ENCODE measurements at regions not wholly inside any gene's neighbourhood (a gene's known extent, or its start where the extent isn't known, plus 50 kb on each side); places are given as distances from the start of the nearest gene placed in this dataset.
A peak's percentile ranks its signal among the peaks of the same experiment; 100 is the strongest.

DNA sequence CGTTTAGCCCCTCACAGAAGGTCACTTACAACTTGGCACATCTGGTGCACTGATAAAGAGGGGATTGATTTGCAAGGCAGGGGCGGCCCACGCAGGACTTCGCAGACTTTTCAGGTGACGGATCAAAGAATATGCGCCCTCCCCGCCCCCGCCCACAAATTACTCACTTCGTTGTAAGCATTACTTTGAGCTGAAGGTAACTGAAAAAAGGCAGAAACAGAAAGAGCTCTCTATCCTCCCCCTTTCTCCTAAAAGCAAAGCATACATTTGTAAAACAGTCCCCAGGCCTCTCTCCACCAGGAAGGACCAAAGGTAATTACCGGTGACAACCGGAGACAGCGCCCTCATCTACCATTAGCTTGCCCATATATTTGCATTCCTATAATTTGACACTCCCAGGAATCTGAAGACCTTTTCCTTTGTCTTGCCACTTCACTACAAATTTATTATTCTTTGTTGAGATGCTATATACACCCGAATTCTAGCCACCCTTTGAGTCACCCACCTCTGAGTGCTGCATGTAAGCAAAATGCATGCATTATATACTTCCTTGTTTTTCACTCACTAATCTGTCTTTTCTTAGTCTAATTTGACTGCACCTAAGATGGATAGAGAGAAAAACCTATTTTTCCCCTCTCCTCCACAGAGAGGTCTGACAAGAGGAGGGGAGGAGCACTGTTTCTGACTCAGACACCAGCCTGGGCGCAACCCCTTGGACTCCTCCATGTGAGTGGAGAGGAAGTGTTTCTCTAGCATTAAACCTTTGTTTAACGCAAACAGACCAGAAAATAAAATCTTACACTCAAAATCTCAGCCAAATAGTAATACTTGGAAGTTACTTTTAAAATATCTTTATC lies 74.7 kb upstream of the SPIN1 start:
- Histone ChIP-seq H3K4me1 (ENCODE audit: insufficient read depth, low read length) (peaks cover 27% of the 10 kb centered on the region), H3K27ac (ENCODE audit: low read depth, low read length) (no peak overlapping the region), H3K36me3 (ENCODE audit: insufficient read depth, low read length) (no peaks in the 10 kb centered on the region), H3K27me3 (ENCODE audit: insufficient read depth, low read length) (no peaks in the 10 kb centered on the region), H3K4me3 (ENCODE audit: low read length in 2 of 2) (no peak overlapping the region), H3K9me3 (ENCODE audit: control insufficient read depth in 1 of 2, low read length in 2 of 2) (no peaks in the 10 kb centered on the region)
- H3K27ac Mint-ChIP-seq, result peak overlapping the region in 5 of 7 donors; percentile 4 to 76 (median 31)
- no peak for DNase-seq
- intact Hi-C loops (cut with micrococcal nuclease), result no loop called here
- H3K27me3 Mint-ChIP-seq, result no peaks in the 10 kb centered on the region
- H3K4me1 Mint-ChIP-seq, result peaks cover 17 to 26% (median 21%) of the 10 kb centered on the region in 4 donors
- ChIA-PET POLR2A (ENCODE audit: partially characterized antibody) (interaction anchor here (1.6 kb wide), 1 partner anchor 74 kb away, joined by 3 read pairs; no protein-coding TSS in a partner anchor), CTCF (ENCODE audit: partially characterized antibody) (no interaction called here)
- no peaks in the 10 kb centered on the region for H3K36me3 Mint-ChIP-seq
- no peaks in the 10 kb centered on the region for H3K9me3 Mint-ChIP-seq
- H3K4me3 Mint-ChIP-seq, result peak overlapping the region in 3 of 8 donors; percentile 16 to 53 (median 18)

GRCh38 chr9:88312517-88313103 lies 75.6 kb upstream of the SPIN1 start:
- H3K9me3 Mint-ChIP-seq, result peaks cover 0 to 2% (median 0%) of the 10 kb centered on the region in 8 donors
- Histone ChIP-seq H3K4me1 (ENCODE audit: insufficient read depth, low read length) (peaks cover 27% of the 10 kb centered on the region), H3K27me3 (ENCODE audit: insufficient read depth, low read length) (no peaks in the 10 kb centered on the region), H3K9me3 (ENCODE audit: control insufficient read depth in 1 of 2, low read length in 2 of 2) (no peaks in the 10 kb centered on the region), H3K36me3 (ENCODE audit: insufficient read depth, low read length) (no peaks in the 10 kb centered on the region), H3K4me3 (ENCODE audit: low read length in 2 of 2) (no peak overlapping the region), H3K27ac (ENCODE audit: low read depth, low read length) (no peak overlapping the region)
- ChIA-PET CTCF (ENCODE audit: partially characterized antibody) (no interaction called here), POLR2A (ENCODE audit: partially characterized antibody) (interaction anchor here (1.6 kb wide), 1 partner anchor 75 kb away, joined by 3 read pairs; no protein-coding TSS in a partner anchor)
- no peaks in the 10 kb centered on the region for H3K27me3 Mint-ChIP-seq
- DNase-seq, result no peak
- peak overlapping the region in 4 of 7 donors; percentile 38 to 62 (median 43) for H3K27ac Mint-ChIP-seq
- peaks cover 17 to 26% (median 21%) of the 10 kb centered on the region in 4 donors for H3K4me1 Mint-ChIP-seq
- intact Hi-C loops (cut with micrococcal nuclease), result no loop called here
- H3K4me3 Mint-ChIP-seq, result peak overlapping the region in 5 of 8 donors; percentile 18 to 72 (median 31)
- H3K36me3 Mint-ChIP-seq, result no peaks in the 10 kb centered on the region

DNA sequence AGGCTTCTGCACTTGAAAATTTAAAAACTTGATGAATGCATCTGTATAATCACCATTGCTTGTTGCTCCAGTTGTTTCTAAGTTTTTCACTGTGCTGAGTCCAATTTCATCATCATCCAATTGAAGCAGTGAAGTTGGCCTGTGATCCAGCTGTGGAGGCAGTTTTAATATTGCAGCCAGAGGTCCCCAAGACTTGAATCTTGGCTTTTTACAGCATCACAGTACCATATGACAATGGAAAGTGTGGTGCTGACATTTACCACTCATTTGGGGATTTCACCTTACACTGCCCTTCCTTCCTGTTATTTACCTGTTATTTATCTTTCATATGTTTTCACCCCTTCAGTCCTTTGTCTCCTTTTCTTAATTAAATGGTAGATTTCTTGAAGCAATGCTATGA lies 76.2 kb upstream of the SPIN1 start:
- ChIA-PET POLR2A (ENCODE audit: partially characterized antibody) (no interaction called here), CTCF (ENCODE audit: partially characterized antibody) (no interaction called here)
- Histone ChIP-seq H3K9me3 (ENCODE audit: control insufficient read depth in 1 of 2, low read length in 2 of 2) (no peaks in the 10 kb centered on the region), H3K4me3 (ENCODE audit: low read length in 2 of 2) (no peak overlapping the region), H3K36me3 (ENCODE audit: insufficient read depth, low read length) (no peaks in the 10 kb centered on the region), H3K27me3 (ENCODE audit: insufficient read depth, low read length) (no peaks in the 10 kb centered on the region), H3K4me1 (ENCODE audit: insufficient read depth, low read length) (peaks cover 27% of the 10 kb centered on the region), H3K27ac (ENCODE audit: low read depth, low read length) (no peak overlapping the region)
- Mint-ChIP-seq H3K36me3 (no peaks in the 10 kb centered on the region), H3K27me3 (no peaks in the 10 kb centered on the region), H3K4me1 (peaks cover 17 to 26% (median 21%) of the 10 kb centered on the region in 4 donors), H3K4me3 (peak overlapping the region in 5 of 8 donors; percentile 18 to 72 (median 31)), H3K27ac (peak overlapping the region in 4 of 7 donors; percentile 38 to 62 (median 43)), H3K9me3 (peaks cover 0 to 2% (median 0%) of the 10 kb centered on the region in 8 donors)
- intact Hi-C loops (cut with micrococcal nuclease), result no loop called here
- no peak for DNase-seq

GRCh38 chr9:88310310-88310980 lies 77.8 kb upstream of the SPIN1 start:
- no peak overlapping the region for H3K27ac Mint-ChIP-seq
- H3K27ac ChIP-seq (ENCODE audit: low read depth, low read length), result no peak overlapping the region
- intact Hi-C loops (cut with micrococcal nuclease), result no loop called here
- ChIA-PET CTCF (ENCODE audit: partially characterized antibody) (interaction anchor here (0.7 kb wide), 1 partner anchor 16 kb away, joined by 4 read pairs; no protein-coding TSS in a partner anchor), POLR2A (ENCODE audit: partially characterized antibody) (no interaction called here)
- no peaks in the 10 kb centered on the region for H3K36me3 Mint-ChIP-seq
- H3K27me3 Mint-ChIP-seq, result peaks cover 0 to 3% of the 10 kb centered on the region in 2 donors
- no peaks in the 10 kb centered on the region for H3K9me3 ChIP-seq (ENCODE audit: control insufficient read depth in 1 of 2, low read length in 2 of 2)
- H3K4me1 ChIP-seq (ENCODE audit: insufficient read depth, low read length), result peaks cover 27% of the 10 kb centered on the region
- no peak for DNase-seq
- no peaks in the 10 kb centered on the region for H3K36me3 ChIP-seq (ENCODE audit: insufficient read depth, low read length)
- H3K4me1 Mint-ChIP-seq, result peaks cover 17 to 26% (median 21%) of the 10 kb centered on the region in 4 donors
- H3K9me3 Mint-ChIP-seq, result peaks cover 0 to 2% (median 0%) of the 10 kb centered on the region in 8 donors
- no peaks in the 10 kb centered on the region for H3K27me3 ChIP-seq (ENCODE audit: insufficient read depth, low read length)
- H3K4me3 Mint-ChIP-seq, result no peak overlapping the region
- no peak overlapping the region for H3K4me3 ChIP-seq (ENCODE audit: low read length in 2 of 2)

GRCh38 chr9:88308831-88309560 lies 79.2 kb upstream of the SPIN1 start:
- POLR2A ChIA-PET (ENCODE audit: partially characterized antibody), result no interaction called here

GRCh38 chr9:88307136-88307535 lies 81.1 kb upstream of the SPIN1 start:
- intact Hi-C loops (cut with micrococcal nuclease), result no loop called here
- H3K36me3 ChIP-seq (ENCODE audit: insufficient read depth, low read length), result no peaks in the 10 kb centered on the region
- no peaks in the 10 kb centered on the region for H3K27me3 ChIP-seq (ENCODE audit: insufficient read depth, low read length)
- Mint-ChIP-seq H3K4me3 (no peak overlapping the region), H3K9me3 (peaks cover 0 to 2% (median 0%) of the 10 kb centered on the region in 8 donors), H3K27ac (no peak overlapping the region), H3K36me3 (no peaks in the 10 kb centered on the region), H3K27me3 (peaks cover 0 to 4% of the 10 kb centered on the region in 2 donors), H3K4me1 (peaks cover 9 to 21% (median 16%) of the 10 kb centered on the region in 4 donors)
- ChIA-PET POLR2A (ENCODE audit: partially characterized antibody) (no interaction called here), CTCF (ENCODE audit: partially characterized antibody) (no interaction called here)
- no peak for DNase-seq
- H3K27ac ChIP-seq (ENCODE audit: low read depth, low read length), result no peak overlapping the region
- H3K4me3 ChIP-seq (ENCODE audit: low read length in 2 of 2), result no peak overlapping the region
- H3K9me3 ChIP-seq (ENCODE audit: control insufficient read depth in 1 of 2, low read length in 2 of 2), result no peaks in the 10 kb centered on the region
- peaks cover 9% of the 10 kb centered on the region for H3K4me1 ChIP-seq (ENCODE audit: insufficient read depth, low read length)

More at GRCh38 chr9:88308831-88309560, 79.2 kb upstream of the SPIN1 start:
- H3K4me1 Mint-ChIP-seq, result peaks cover 23 to 37% (median 28%) of the 10 kb centered on the region in 4 donors
- H3K9me3 Mint-ChIP-seq, result peaks cover 0 to 2% (median 0%) of the 10 kb centered on the region in 8 donors
- Histone ChIP-seq H3K9me3 (ENCODE audit: control insufficient read depth in 1 of 2, low read length in 2 of 2) (no peaks in the 10 kb centered on the region), H3K4me1 (ENCODE audit: insufficient read depth, low read length) (peaks cover 25% of the 10 kb centered on the region), H3K27ac (ENCODE audit: low read depth, low read length) (no peak overlapping the region), H3K4me3 (ENCODE audit: low read length in 2 of 2) (no peak overlapping the region), H3K36me3 (ENCODE audit: insufficient read depth, low read length) (no peaks in the 10 kb centered on the region), H3K27me3 (ENCODE audit: insufficient read depth, low read length) (no peaks in the 10 kb centered on the region)
- H3K27ac Mint-ChIP-seq, result no peak overlapping the region
- H3K36me3 Mint-ChIP-seq, result no peaks in the 10 kb centered on the region
- no peak for DNase-seq
- peaks cover 0 to 3% of the 10 kb centered on the region in 2 donors for H3K27me3 Mint-ChIP-seq
- H3K4me3 Mint-ChIP-seq, result no peak overlapping the region
- intact Hi-C loops (cut with micrococcal nuclease), result no loop called here
- CTCF ChIA-PET (ENCODE audit: partially characterized antibody), result no interaction called here

All from CD4-positive, alpha-beta memory T cell (primary cell).